HEK293T (cell line): ENCODE measurements at regions not wholly inside any gene's neighbourhood (a gene's known extent, or its start where the extent isn't known, plus 50 kb on each side); places are given as distances from the start of the nearest gene placed in this dataset.

Source experiments
- ARNT ChIP-seq: fragments of 450-650 bp; IDR thresholded peaks from 2 replicates; pipeline ENCODE4 v1.6.1; 2017; ENCODE audit warnings: mild to moderate bottlenecking
- BHLHE40 ChIP-seq: fragments of 450-650 bp; IDR thresholded peaks from 2 replicates; pipeline ENCODE4 v1.6.1; 2016; ENCODE audit warnings: mild to moderate bottlenecking, moderate library complexity, borderline replicate concordance
- FOXA1 ChIP-seq: fragments of 450-650 bp; IDR thresholded peaks from 2 replicates; pipeline ENCODE4 v1.6.1; 2016; ENCODE audit warnings: mild to moderate bottlenecking
- FOXK2 ChIP-seq: fragments of 450-650 bp; IDR thresholded peaks from 2 replicates; pipeline ENCODE4 v1.6.1; 2016; ENCODE audit warnings: mild to moderate bottlenecking
- HDGF ChIP-seq: fragments of 450-650 bp; IDR thresholded peaks from 2 replicates; pipeline ENCODE4 v1.6.1; 2017; ENCODE audit warnings: antibody characterized with exemption, borderline replicate concordance
- LEF1 ChIP-seq: fragments of 450-650 bp; IDR thresholded peaks from 2 replicates; pipeline ENCODE4 v1.6.1; 2017; ENCODE audit warnings: mild to moderate bottlenecking, borderline replicate concordance
- PKNOX1 ChIP-seq: fragments of 450-650 bp; IDR thresholded peaks from 2 replicates; pipeline ENCODE4 v1.6.1; 2016
- SP1 ChIP-seq: fragments of 450-650 bp; IDR thresholded peaks from 2 replicates; pipeline ENCODE4 v1.6.1; 2017
- SUZ12 ChIP-seq: fragments of 450-650 bp; IDR thresholded peaks from 2 replicates; pipeline ENCODE4 v1.6.1; 2016; ENCODE audit warnings: mild to moderate bottlenecking

- TF ChIP-seq FOXK2 = no peak
- no peak for TF ChIP-seq FOXA1
- no peak for TF ChIP-seq LEF1
- TF ChIP-seq SP1 = no peak
- no peak for TF ChIP-seq BHLHE40
- TF ChIP-seq ARNT = no peak
- no peak for TF ChIP-seq HDGF
- TF ChIP-seq SUZ12 = no peak
- TF ChIP-seq PKNOX1 = no peak
Measured at GRCh38 chr1:80909172-80909784, 891.5 kb upstream of the ADGRL2 start.
